Esophagus squamous epithelium (tissue), 4 donors: ENCODE measurements at regions not wholly inside any gene's neighbourhood (a gene's known extent, or its start where the extent isn't known, plus 50 kb on each side); places are given as distances from the start of the nearest gene placed in this dataset.

ENCODE experiments used
- POLR2A ChIP-seq, 4 donors: fragments of 450-650 bp; IDR thresholded peaks; one replicate each; pipeline ENCODE4 v1.6.1; 2017; ENCODE audit warnings: antibody characterized with exemption in 4 of 4, mild to moderate bottlenecking in 4 of 4, moderate library complexity in 3 of 4
- TF ChIP-seq, protein P1 (sequence below), 6 experiments: fragments of 450-650 bp in 4 of 6; fragments of 200-600 bp in 2 of 6; sonication (generic) in 2 of 6; IDR thresholded peaks; one replicate each; pipeline ENCODE4 v1.5.1; 2016 to 2019; ENCODE audit warnings: antibody characterized with exemption in 6 of 6, mild to moderate bottlenecking in 4 of 6, moderate library complexity in 4 of 6

DNA sequence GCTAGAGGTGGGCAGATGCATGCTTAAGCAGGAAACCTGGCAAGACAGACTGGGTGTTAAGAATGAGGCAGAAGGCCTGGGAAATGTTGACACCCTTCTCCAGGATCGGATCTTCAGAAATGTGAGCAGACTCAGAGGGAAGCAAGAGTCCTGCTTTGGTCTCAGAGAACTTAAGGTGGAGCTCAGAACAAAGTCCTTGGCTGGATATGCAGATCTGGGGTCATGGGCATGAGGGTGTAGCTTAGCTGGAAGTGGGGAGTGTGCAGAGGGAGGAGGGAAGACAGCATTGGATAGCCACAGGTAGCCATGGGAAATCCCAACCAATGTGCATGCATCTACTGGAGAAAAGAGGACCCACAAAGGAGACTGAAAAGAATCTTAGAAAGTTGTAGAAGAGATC lies 58.6 kb upstream of the CDON start:
- TF ChIP-seq POLR2A (IDR thresholded peaks at IDR 0.05) = no peak
- TF ChIP-seq, protein P1, sequence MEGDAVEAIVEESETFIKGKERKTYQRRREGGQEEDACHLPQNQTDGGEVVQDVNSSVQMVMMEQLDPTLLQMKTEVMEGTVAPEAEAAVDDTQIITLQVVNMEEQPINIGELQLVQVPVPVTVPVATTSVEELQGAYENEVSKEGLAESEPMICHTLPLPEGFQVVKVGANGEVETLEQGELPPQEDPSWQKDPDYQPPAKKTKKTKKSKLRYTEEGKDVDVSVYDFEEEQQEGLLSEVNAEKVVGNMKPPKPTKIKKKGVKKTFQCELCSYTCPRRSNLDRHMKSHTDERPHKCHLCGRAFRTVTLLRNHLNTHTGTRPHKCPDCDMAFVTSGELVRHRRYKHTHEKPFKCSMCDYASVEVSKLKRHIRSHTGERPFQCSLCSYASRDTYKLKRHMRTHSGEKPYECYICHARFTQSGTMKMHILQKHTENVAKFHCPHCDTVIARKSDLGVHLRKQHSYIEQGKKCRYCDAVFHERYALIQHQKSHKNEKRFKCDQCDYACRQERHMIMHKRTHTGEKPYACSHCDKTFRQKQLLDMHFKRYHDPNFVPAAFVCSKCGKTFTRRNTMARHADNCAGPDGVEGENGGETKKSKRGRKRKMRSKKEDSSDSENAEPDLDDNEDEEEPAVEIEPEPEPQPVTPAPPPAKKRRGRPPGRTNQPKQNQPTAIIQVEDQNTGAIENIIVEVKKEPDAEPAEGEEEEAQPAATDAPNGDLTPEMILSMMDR (IDR thresholded peaks at IDR 0.05) = no peak
